Naive B cell (primary cell): ENCODE measurements at regions not wholly inside any gene's neighbourhood (a gene's known extent, or its start where the extent isn't known, plus 50 kb on each side); places are given as distances from the start of the nearest gene placed in this dataset.

ENCODE experiments used
- ATAC-seq, 2 donors: fragments of 150-1000 bp; cut with Tn5 transposase; 2 replicates each; pipeline ENCODE4 v1.10.0; 2021; ENCODE audit warnings: low read depth in 2 of 2, mild to moderate bottlenecking in 2 of 2, moderate library complexity in 2 of 2
- DNase-seq: peaks from one replicate; pipeline ENCODE4 v3.0.0; 2022
- H3K27ac Mint-ChIP-seq, 6 donors: one replicate each; pipeline ENCODE4 v1.8.0; 2020 to 2022; ENCODE audit warnings: mild to moderate bottlenecking in 6 of 6, mixed read lengths in 6 of 6, moderate library complexity in 5 of 6, inconsistent platforms in 2 of 6
- H3K27me3 Mint-ChIP-seq, 3 donors: one replicate each; pipeline ENCODE4 v1.8.0; 2021 to 2022; ENCODE audit warnings: mixed read lengths in 3 of 3, mild to moderate bottlenecking in 1 of 3
- H3K36me3 Mint-ChIP-seq, 2 donors: one replicate each; pipeline ENCODE4 v1.8.0; 2020 to 2022; ENCODE audit warnings: mixed read lengths in 2 of 2, inconsistent platforms in 1 of 2, mild to moderate bottlenecking in 1 of 2
- H3K4me1 Mint-ChIP-seq, 3 donors: one replicate each; pipeline ENCODE4 v1.8.0; 2020 to 2022; ENCODE audit warnings: mixed read lengths in 3 of 3, inconsistent platforms in 1 of 3, mild to moderate bottlenecking in 1 of 3, moderate library complexity in 1 of 3
- H3K4me3 Mint-ChIP-seq, 8 donors: one replicate each; pipeline ENCODE4 v1.8.0; 2020 to 2022; ENCODE audit warnings: mild to moderate bottlenecking in 8 of 8, mixed read lengths in 8 of 8, moderate library complexity in 8 of 8, inconsistent platforms in 2 of 8
- H3K9me3 Mint-ChIP-seq, 7 donors: one replicate each; pipeline ENCODE4 v1.8.0; 2020 to 2022; ENCODE audit warnings: mixed read lengths in 7 of 7, mild to moderate bottlenecking in 5 of 7, inconsistent platforms in 2 of 7, moderate library complexity in 1 of 7

GRCh38 chr6:95469511-95469910 lies 107.8 kb upstream of the MANEA start:
- no peak overlapping the region for H3K27ac Mint-ChIP-seq
- no peaks in the 10 kb centered on the region for H3K36me3 Mint-ChIP-seq
- no peaks in the 10 kb centered on the region for H3K27me3 Mint-ChIP-seq
- DNase-seq (no peak), ATAC-seq (no peak)
- H3K9me3 Mint-ChIP-seq, result peaks cover 0 to 2% (median 0%) of the 10 kb centered on the region in 7 donors
- no peaks in the 10 kb centered on the region for H3K4me1 Mint-ChIP-seq
- no peak overlapping the region for H3K4me3 Mint-ChIP-seq

DNA sequence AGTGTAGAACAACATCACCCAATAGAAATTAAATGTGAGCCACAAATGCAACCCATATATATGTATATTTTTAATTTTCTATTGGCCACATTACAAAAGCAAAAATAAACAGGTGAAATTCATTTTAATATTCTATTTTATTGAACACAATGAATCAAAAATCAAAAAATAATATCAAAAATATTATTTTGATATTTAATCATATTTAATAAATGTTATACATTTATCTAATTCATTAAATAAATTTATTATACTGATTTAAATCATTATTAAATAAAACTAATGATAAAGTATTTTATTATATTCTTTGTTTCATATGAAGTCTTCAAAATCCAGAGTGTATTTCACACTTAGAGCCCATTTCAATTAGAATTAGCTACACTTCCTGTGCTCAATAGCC lies 98.4 kb upstream of the MANEA start:
- Mint-ChIP-seq H3K27ac (no peak overlapping the region), H3K36me3 (no peaks in the 10 kb centered on the region), H3K27me3 (no peaks in the 10 kb centered on the region), H3K4me3 (no peak overlapping the region), H3K9me3 (peaks cover 0 to 13% (median 4%) of the 10 kb centered on the region in 7 donors), H3K4me1 (no peaks in the 10 kb centered on the region)
- DNase-seq, result no peak
- ATAC-seq, result no peak

DNA sequence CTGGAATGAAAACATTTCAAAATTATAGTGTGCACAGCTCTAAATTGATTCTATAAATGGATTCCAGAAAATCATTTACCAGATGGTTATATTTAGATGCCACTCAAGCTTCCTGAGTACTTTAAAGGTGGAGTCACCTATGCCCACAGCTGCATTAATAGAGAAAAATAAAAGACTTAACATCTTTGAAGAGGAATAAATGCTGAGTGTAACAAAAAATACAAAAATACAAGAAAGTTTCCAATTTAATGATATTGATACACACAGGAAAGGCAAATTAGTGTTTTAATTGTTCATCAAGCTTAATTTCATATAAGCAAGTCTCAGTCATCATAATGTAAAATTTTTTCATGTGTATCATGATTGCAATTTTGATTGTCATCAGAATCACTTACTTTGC lies 89.5 kb upstream of the MANEA start:
- Mint-ChIP-seq H3K4me3 (no peak overlapping the region), H3K36me3 (no peaks in the 10 kb centered on the region), H3K4me1 (no peaks in the 10 kb centered on the region), H3K27me3 (no peaks in the 10 kb centered on the region), H3K9me3 (peaks cover 0 to 2% (median 0%) of the 10 kb centered on the region in 7 donors), H3K27ac (no peak overlapping the region)
- DNase-seq, result no peak
- no peak for ATAC-seq

GRCh38 chr6:95489185-95489863 lies 88.0 kb upstream of the MANEA start:
- H3K36me3 Mint-ChIP-seq, result no peaks in the 10 kb centered on the region

GRCh38 chr6:95496769-95497426 lies 80.4 kb upstream of the MANEA start:
- no peak for DNase-seq
- H3K36me3 Mint-ChIP-seq, result no peaks in the 10 kb centered on the region

More at GRCh38 chr6:95489185-95489863, 88.0 kb upstream of the MANEA start:
- ATAC-seq, result no peak
- Mint-ChIP-seq H3K27ac (no peak overlapping the region), H3K9me3 (no peaks in the 10 kb centered on the region), H3K27me3 (no peaks in the 10 kb centered on the region), H3K4me3 (no peak overlapping the region), H3K4me1 (no peaks in the 10 kb centered on the region)
- no peak for DNase-seq

GRCh38 chr6:95501032-95501904 lies 76.1 kb upstream of the MANEA start:
- H3K4me3 Mint-ChIP-seq, result no peak overlapping the region
- no peak overlapping the region for H3K27ac Mint-ChIP-seq
- H3K4me1 Mint-ChIP-seq, result no peaks in the 10 kb centered on the region
- H3K9me3 Mint-ChIP-seq, result peaks cover 5 to 27% (median 13%) of the 10 kb centered on the region in 7 donors
- ATAC-seq (no peak), DNase-seq (no peak)
- H3K27me3 Mint-ChIP-seq, result no peaks in the 10 kb centered on the region
- no peaks in the 10 kb centered on the region for H3K36me3 Mint-ChIP-seq

More at GRCh38 chr6:95496769-95497426, 80.4 kb upstream of the MANEA start:
- no peaks in the 10 kb centered on the region for H3K27me3 Mint-ChIP-seq
- H3K9me3 Mint-ChIP-seq, result peaks cover 0 to 8% (median 5%) of the 10 kb centered on the region in 7 donors
- H3K27ac Mint-ChIP-seq, result no peak overlapping the region
- H3K4me1 Mint-ChIP-seq, result no peaks in the 10 kb centered on the region
- ATAC-seq, result no peak
- no peak overlapping the region for H3K4me3 Mint-ChIP-seq

GRCh38 chr6:95503568-95503967 lies 73.8 kb upstream of the MANEA start:
- Mint-ChIP-seq H3K27me3 (no peaks in the 10 kb centered on the region), H3K4me3 (no peak overlapping the region), H3K36me3 (no peaks in the 10 kb centered on the region), H3K27ac (no peak overlapping the region), H3K4me1 (no peaks in the 10 kb centered on the region), H3K9me3 (peaks cover 0 to 20% (median 12%) of the 10 kb centered on the region in 7 donors)
- ATAC-seq (no peak), DNase-seq (no peak)

DNA sequence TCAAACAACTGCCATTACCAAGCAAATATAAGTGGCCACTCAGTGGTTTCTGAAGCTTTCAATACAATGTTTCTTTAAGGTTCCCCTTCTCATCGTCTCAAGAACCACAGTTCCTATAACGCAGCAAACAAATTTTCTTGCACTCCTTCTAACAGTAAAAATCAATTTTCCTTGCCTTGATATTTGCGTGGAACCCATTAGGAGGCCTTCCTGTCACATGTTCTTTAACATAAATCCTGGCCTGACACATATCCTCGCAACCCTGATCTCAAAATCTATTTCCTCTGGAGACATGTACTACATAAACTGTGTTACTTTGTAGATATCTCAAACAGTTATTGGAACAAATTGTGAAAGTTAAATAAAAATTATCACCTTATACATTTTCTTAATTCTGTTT lies 65.9 kb upstream of the MANEA start:
- Mint-ChIP-seq H3K27ac (no peak overlapping the region), H3K4me3 (no peak overlapping the region), H3K36me3 (no peaks in the 10 kb centered on the region), H3K9me3 (no peaks in the 10 kb centered on the region), H3K4me1 (no peaks in the 10 kb centered on the region), H3K27me3 (no peaks in the 10 kb centered on the region)
- ATAC-seq (no peak), DNase-seq (no peak)

GRCh38 chr6:95515975-95516374 lies 61.4 kb upstream of the MANEA start:
- Mint-ChIP-seq H3K27me3 (no peaks in the 10 kb centered on the region), H3K9me3 (peaks cover 0 to 4% (median 0%) of the 10 kb centered on the region in 7 donors), H3K4me3 (no peak overlapping the region), H3K27ac (no peak overlapping the region), H3K36me3 (no peaks in the 10 kb centered on the region), H3K4me1 (no peaks in the 10 kb centered on the region)
- ATAC-seq, result no peak
- DNase-seq, result no peak

DNA sequence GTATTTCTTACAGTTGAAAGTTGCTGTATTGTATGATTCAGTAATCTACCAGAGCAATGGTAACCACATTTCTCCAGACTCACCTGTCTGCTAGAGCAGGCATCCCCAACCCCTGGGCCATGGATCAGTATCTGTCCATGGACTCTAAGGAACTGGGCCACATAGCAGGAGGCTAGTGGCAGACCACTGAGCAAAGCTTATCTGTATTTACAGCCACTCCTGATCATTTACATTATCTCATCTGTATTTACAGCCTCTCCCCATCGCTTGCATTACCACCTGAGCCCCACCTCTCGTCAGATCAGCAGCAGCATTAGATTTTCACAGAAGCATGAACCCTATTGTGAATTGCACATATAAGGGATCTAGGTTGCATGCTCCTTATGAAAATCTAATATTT lies 60.3 kb upstream of the MANEA start:
- H3K4me1 Mint-ChIP-seq, result no peaks in the 10 kb centered on the region

GRCh38 chr6:95517568-95517967 lies 59.8 kb upstream of the MANEA start:
- Mint-ChIP-seq H3K9me3 (peaks cover 0 to 4% (median 0%) of the 10 kb centered on the region in 7 donors), H3K4me1 (no peaks in the 10 kb centered on the region), H3K27ac (no peak overlapping the region), H3K4me3 (no peak overlapping the region), H3K27me3 (no peaks in the 10 kb centered on the region), H3K36me3 (no peaks in the 10 kb centered on the region)
- DNase-seq (no peak), ATAC-seq (no peak)

More for the DNA sequence above, 60.3 kb upstream of the MANEA start:
- Mint-ChIP-seq H3K27ac (no peak overlapping the region), H3K36me3 (no peaks in the 10 kb centered on the region), H3K4me3 (no peak overlapping the region), H3K27me3 (no peaks in the 10 kb centered on the region), H3K9me3 (peaks cover 0 to 4% (median 0%) of the 10 kb centered on the region in 7 donors)
- ATAC-seq, result no peak
- DNase-seq, result no peak

DNA sequence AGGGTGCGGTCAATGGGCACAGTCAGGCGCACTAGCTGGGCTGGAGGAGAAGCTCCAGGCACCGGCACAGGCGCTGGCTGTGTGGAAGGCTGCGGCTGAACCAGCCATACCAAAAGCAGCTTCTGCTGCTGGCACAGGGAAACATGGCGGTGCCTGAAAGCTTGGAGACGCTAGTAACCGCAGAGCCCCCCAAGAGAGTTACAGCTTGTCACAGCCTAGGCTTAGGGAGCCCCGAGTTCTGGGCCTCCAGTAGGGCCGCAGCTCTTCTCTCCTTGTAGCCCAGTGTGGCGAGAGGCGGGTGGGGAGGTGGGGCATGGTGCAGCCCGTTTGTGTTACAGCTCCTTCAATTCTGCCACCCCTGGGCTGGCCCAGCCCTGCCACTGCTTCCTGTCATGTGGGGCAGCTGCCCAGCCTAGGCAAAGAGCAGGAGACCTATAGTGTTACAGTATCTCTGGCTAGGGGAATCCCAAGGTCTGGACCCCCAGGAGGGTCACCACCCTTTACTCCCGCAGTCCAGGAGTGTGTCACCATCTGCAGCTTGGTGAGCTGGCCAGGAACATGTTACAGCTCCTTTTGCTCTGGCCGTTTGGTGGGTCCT lies 58.6 kb upstream of the MANEA start:
- Mint-ChIP-seq H3K4me1 (no peaks in the 10 kb centered on the region), H3K4me3 (peak overlapping the region in 1 of 8 donors; percentile 70), H3K9me3 (peaks cover 0 to 4% (median 0%) of the 10 kb centered on the region in 7 donors), H3K36me3 (no peaks in the 10 kb centered on the region), H3K27me3 (no peaks in the 10 kb centered on the region), H3K27ac (no peak overlapping the region)
- DNase-seq, result no peak
- no peak for ATAC-seq

DNA sequence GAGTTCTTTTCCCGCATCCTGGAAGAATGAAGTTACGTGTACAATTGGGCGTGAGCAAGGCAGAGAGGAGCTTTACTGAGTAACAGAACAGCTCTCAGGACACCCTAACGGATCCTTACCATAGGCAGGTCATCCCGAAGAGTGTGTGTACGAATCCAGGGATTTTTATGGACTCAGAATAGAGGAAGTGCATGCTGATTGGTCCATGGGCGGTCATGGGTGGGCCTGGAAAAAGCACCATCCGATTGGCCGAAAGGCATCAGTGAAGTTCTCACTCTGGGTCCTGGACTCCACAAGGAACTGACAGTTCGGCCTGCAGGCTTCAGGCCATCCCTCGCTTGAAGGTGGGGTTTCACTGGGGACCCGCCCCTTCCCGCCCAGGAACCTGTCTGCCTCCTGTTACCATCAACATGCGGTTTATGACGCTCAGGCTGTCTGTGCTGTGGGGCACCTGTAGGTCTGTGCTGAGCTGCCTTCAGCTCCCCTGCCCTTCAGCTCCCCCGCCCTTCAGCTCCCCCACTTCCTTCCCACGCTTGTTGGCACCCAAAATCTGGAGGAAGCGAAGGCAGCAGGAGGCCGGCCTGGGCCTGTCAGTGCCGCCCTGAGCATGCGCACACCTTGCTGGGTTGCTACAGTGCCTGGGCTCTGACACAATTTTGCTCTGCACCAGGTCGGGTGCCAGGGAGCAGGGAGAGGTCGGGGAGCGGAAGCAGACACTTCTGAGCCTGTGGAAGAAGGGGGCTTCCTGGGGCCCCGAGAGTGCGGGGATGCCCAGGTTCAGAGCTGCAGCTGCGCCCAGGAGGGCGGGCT lies 57.9 kb upstream of the MANEA start:
- DNase-seq, result no peak
- ATAC-seq, result no peak
- no peaks in the 10 kb centered on the region for H3K36me3 Mint-ChIP-seq
- H3K4me3 Mint-ChIP-seq, result no peak overlapping the region
- H3K4me1 Mint-ChIP-seq, result no peaks in the 10 kb centered on the region
- no peak overlapping the region for H3K27ac Mint-ChIP-seq
- no peaks in the 10 kb centered on the region for H3K27me3 Mint-ChIP-seq
- H3K9me3 Mint-ChIP-seq, result peaks cover 0 to 4% (median 0%) of the 10 kb centered on the region in 7 donors
